HG03520 (cell line): ENCODE measurements at regions not wholly inside any gene's neighbourhood (a gene's known extent, or its start where the extent isn't known, plus 50 kb on each side); places are given as distances from the start of the nearest gene placed in this dataset.

Experiments
- ATAC-seq: cut with Tn5 transposase; IDR thresholded peaks from one replicate; pipeline ENCODE4 v1.9.1; 2021; ENCODE audit warnings: mild to moderate bottlenecking, moderate library complexity; ENCODE audit not compliant: unreplicated experiment

- ATAC-seq = no peak
Measured at GRCh38 chr6:120671519-120671918, 662.8 kb downstream of the TBC1D32 start.

- no peak for ATAC-seq
Measured at GRCh38 chr6:120652506-120652905, 681.8 kb downstream of the TBC1D32 start.

DNA sequence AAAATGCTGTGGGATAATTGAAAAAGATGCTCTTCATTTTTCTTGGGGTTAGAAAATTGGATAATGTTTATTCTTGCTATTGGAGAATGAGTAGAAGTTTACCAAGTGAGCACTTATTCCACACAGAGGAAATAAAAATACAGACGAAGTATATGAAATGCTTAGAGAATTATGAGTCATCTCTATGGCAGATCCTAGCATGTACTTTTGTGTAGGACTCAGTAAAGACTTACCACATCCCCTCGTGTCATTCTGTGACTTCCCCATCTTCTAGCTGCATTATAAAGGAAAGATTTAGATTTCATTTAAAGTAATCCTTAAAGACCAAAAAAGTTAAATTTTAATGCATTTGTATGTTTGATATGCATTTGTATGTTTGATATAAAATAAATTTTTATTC is 685.6 kb downstream of the TBC1D32 start:
- no peak for ATAC-seq

DNA sequence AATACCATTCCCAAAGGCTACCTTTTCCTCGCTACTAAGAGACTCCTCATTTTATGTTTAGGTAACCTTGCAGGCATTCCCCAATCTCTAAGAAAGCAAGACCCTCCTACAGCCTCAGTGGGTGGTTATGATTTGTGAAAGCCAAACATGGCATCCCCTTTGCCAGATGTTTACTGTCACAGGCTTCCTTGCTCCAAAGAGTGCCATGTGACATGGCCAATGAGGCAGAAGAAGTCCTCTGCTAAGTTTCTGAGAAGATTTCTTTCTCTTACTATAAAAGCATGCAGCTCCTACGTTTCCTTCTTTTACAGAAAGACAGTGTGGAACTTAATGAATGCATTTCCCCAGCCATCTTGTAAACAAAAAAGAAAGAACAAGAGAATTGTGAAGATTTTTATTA is 688.2 kb downstream of the TBC1D32 start:
- ATAC-seq = no peak

GRCh38 chr6:120632975-120633374 is 701.3 kb downstream of the TBC1D32 start:
- no peak for ATAC-seq

GRCh38 chr6:120627612-120628011 is 706.7 kb downstream of the TBC1D32 start:
- no peak for ATAC-seq

- ATAC-seq = no peak
Measured at GRCh38 chr6:120622127-120622631, 712.1 kb downstream of the TBC1D32 start.

GRCh38 chr6:120620900-120621299 is 713.4 kb downstream of the TBC1D32 start:
- no peak for ATAC-seq

DNA sequence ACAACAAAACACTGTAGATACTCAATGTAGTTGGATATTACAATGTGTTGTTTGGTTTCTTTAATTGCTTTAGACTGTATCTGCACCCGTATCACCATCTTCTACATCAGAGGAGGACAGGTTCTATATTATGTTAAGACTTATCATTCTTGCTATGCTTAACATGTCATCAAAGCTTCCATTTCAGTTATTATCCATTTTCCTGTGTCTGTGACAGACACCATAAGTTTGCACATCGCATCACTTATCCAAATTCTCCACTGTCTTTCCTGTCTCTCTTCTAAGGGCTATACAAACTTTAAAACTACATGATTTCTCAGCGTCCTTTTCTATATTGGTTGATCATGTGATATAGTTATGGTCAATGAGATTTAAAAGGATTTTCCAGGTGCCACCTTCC is 719.0 kb downstream of the TBC1D32 start:
- ATAC-seq = no peak

DNA sequence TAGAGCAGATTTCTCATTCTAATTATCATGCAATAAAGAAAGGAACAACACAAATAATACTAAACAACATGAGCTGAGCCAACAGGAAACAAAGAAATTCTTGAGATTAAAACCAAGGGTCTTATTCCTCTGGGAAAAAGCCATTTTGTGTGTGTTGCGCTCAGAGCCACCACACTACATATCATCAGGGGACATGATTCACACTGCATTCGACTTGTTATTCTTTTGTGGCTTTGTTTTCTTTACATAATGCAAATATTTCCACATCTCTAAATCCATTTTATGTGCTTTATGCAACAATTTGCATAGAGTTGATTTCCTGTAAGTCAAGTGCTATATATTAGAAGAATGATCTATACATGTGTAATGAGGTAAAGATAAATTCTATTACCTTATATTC is 719.6 kb downstream of the TBC1D32 start:
- ATAC-seq = no peak

DNA sequence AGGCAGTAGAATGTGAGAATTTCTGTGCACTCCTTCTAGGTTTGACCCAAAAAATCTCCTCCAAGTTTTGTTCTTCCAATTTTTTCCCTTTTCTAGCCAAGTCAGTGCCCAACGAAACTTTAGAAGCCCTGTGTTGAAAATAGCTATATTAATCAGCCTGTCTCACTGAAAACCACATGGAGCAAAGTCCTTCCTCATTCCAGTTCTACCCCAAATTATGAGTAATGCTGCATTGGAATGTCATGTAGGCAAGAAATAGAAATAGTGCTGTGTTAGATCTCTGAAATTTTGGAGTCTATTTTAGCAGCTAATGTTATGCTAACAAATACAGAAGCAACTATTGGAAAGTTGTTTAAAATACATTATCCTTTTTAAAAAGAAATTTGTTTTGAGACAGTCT is 725.5 kb downstream of the TBC1D32 start:
- ATAC-seq = no peak

- no peak for ATAC-seq
Measured at GRCh38 chr6:120606743-120607142, 727.5 kb downstream of the TBC1D32 start.

DNA sequence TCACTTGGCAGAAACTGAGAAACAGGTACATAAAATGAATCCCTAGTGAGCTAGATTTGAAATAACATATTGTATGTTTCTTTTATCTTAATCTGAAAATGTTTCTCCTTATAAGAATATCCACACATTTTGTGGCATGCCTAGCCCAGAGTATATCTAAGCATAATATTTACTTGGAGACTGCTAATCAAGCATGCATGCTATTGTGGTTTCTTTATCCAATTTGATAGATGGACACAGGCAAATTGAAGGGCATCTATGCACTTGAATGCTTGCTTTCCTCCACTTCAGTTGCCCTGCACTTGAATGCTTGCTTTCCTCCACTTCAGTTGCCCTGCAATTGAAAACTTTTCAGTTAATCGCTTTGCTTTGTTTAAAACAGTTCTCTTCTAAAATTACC is 729.8 kb downstream of the TBC1D32 start:
- no peak for ATAC-seq

DNA sequence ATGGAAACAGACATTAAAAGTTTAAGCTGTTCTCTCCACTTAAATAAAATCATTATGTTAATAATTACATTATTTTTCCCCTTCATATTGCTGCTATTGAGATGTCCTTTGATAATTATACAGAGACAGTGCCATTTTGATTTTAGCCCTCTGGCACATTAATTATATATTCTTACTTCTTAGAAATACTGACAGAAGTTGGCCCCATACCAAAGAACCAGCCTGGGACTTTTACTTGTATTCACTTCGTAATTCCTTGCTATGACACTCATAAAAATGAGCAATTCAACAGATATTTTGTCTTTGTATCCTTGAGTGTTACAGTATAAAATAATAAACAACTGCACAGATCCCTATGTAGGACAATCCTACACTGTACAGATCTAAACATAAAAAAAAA is 743.7 kb downstream of the TBC1D32 start:
- ATAC-seq = no peak

GRCh38 chr6:120588424-120588823 is 745.9 kb downstream of the TBC1D32 start:
- ATAC-seq = no peak

GRCh38 chr6:120587381-120587780 is 746.9 kb downstream of the TBC1D32 start:
- no peak for ATAC-seq

DNA sequence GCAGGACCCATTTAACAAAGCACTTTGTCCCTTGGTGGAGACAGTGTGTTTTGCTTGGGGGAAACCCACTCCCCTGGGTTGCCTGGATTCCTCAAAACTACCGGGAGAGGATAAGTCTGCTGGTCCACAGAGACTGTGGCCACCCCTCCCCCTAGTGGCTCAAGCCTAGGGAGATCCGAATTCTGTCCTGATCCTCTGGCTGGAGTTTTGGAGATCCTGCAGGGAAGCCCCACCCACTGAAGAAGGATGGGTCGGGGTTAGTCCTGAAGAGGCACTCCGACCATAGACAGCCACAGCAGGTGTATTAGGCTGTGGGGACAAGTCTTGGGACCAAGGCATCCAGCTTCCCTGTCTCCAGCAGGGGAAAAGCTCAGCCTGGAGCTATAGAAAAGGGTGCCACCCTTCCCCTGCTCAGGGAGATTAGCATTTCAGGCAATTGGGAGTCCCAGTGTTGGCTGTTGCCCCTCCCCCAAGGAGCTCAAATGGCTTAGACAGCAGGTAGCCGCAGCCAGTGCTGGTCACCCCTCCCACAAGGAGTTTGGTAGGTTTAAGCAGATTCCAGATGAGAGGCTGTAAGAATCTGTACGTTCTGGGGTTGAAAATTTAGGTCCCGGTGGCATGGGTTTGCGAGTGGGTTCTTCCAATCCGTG is 750.0 kb downstream of the TBC1D32 start:
- ATAC-seq = no peak

GRCh38 chr6:120576061-120576460 is 758.2 kb downstream of the TBC1D32 start:
- no peak for ATAC-seq

DNA sequence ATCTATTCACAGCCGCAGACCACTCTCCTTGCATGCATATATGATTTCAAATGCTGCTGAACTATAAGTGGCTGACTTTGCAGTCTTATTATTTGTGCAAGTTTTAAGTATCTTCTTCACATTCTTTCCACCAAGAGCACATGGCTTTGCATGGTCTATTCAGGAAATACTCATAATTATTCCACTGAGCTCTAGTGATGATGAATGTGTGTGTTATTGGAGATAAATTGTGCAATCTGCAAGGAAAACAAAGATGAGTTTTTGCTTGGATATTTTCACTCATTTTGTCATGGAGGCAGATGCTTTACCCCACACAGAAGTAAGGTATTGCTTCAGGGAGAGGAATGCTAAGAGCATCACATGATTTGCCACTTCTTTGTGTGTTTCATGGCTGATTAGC is 764.6 kb downstream of the TBC1D32 start:
- no peak for ATAC-seq

DNA sequence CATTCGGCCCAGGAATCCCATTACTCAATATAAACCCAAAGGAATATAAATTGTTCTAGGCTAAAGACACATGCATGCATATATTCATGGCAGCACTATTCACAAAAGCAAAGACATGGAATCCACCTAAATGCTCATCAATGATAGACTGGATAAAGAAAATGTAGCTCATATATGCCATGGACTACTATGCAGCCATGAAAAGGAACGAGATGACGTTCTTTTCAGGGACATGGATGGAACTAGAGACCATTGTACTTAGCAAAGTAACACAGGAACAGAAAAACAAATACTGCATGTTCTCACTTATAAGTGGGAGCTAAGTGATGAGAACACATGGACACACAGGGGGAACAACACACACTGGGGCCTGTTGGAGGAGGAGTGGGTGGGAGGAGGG is 769.5 kb downstream of the TBC1D32 start:
- ATAC-seq = no peak

GRCh38 chr6:120558294-120558693 is 776.0 kb downstream of the TBC1D32 start:
- no peak for ATAC-seq

- no peak for ATAC-seq
Measured at GRCh38 chr6:120557554-120557953, 776.7 kb downstream of the TBC1D32 start.

- no peak for ATAC-seq
Measured at GRCh38 chr6:120556491-120556890, 777.8 kb downstream of the TBC1D32 start.
